ENCODE measurements at regions not wholly inside any gene's neighbourhood (a gene's known extent, or its start where the extent isn't known, plus 50 kb on each side); places are given as distances from the start of the nearest gene placed in this dataset.

GRCh38 chr10:89978081-89978480 lies 276.7 kb downstream of the KIF20B start (continued):
- TF ChIP-seq, protein P1, sequence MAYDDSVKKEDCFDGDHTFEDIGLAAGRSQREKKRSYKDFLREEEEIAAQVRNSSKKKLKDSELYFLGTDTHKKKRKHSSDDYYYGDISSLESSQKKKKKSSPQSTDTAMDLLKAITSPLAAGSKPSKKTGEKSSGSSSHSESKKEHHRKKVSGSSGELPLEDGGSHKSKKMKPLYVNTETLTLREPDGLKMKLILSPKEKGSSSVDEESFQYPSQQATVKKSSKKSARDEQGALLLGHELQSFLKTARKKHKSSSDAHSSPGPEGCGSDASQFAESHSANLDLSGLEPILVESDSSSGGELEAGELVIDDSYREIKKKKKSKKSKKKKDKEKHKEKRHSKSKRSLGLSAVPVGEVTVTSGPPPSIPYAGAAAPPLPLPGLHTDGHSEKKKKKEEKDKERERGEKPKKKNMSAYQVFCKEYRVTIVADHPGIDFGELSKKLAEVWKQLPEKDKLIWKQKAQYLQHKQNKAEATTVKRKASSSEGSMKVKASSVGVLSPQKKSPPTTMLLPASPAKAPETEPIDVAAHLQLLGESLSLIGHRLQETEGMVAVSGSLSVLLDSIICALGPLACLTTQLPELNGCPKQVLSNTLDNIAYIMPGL (CRISPR knock-in tag; IDR thresholded peaks at IDR 0.05) = no peak
- no peak for TF ChIP-seq STAT6 (CRISPR knock-in tag; conservative IDR thresholded peaks at IDR 0.05; ENCODE audit: low read depth)
- no peak for TF ChIP-seq NR2C2 (CRISPR knock-in tag; IDR thresholded peaks at IDR 0.05)
- no peak for TF ChIP-seq NR1H2 (CRISPR knock-in tag; IDR thresholded peaks at IDR 0.05)
- TF ChIP-seq JUN (CRISPR knock-in tag; IDR thresholded peaks at IDR 0.05) = no peak
- TF ChIP-seq ERG (CRISPR knock-in tag; IDR thresholded peaks at IDR 0.05) = no peak
- no peak for TF ChIP-seq NFATC4 (CRISPR knock-in tag; IDR thresholded peaks at IDR 0.05)
- no peak for TF ChIP-seq ZNF219 (CRISPR knock-in tag; IDR thresholded peaks at IDR 0.05; ENCODE audit: borderline replicate concordance)

- TF ChIP-seq, protein P1 (CRISPR knock-in tag; IDR thresholded peaks at IDR 0.05) = no peak
- TF ChIP-seq ETV6 (CRISPR knock-in tag; IDR thresholded peaks at IDR 0.05) (no peak), NR2C2 (CRISPR knock-in tag; IDR thresholded peaks at IDR 0.05) (no peak), SP1 (CRISPR knock-in tag; conservative IDR thresholded peaks at IDR 0.05) (no peak), GTF2I (CRISPR knock-in tag; conservative IDR thresholded peaks at IDR 0.05) (0 out of 2 replicates have a peak, but pooled peaks have one; percentile 38), GRHL2 (CRISPR knock-in tag; IDR thresholded peaks at IDR 0.05; ENCODE audit: insufficient replicate concordance, severe bottlenecking) (no peak), TCF7 (CRISPR knock-in tag; IDR thresholded peaks at IDR 0.05; ENCODE audit: low read depth) (no peak), SMAD3 (CRISPR knock-in tag; IDR thresholded peaks at IDR 0.05; ENCODE audit: borderline replicate concordance) (no peak), ZBTB43 (CRISPR knock-in tag; IDR thresholded peaks at IDR 0.05) (no peak)
- peaks cover 39% of the 10 kb centered on the region for H3K4me1 Mint-ChIP-seq
- ATAC-seq (no peak), DNase-seq (ENCODE audit: low spot score) (no peak)
- 0 out of 2 replicates have a peak, but pooled peaks cover 3% of the 10 kb centered on the region for H3K36me3 Mint-ChIP-seq
- ChIA-PET CTCF (interaction anchor here (0.9 kb wide), 1 partner anchor 32 kb away, joined by 3 read pairs; no protein-coding TSS in a partner anchor), POLR2A (no interaction called here)
- H3K27me3 Mint-ChIP-seq (ENCODE audit: low read depth) = peaks cover 96% of the 10 kb centered on the region
- H3K27ac Mint-ChIP-seq = no peak overlapping the region
- H3K9me3 Mint-ChIP-seq = no peaks in the 10 kb centered on the region; the same call in 1 of the 2 replicates
- H3K4me3 Mint-ChIP-seq = no peak overlapping the region
These were observed 278.3 kb downstream of the KIF20B start for GRCh38 chr10:89979726-89980125.

Data from WTC11 (cell line).